Kidney (tissue), 13 donors: ENCODE measurements at regions not wholly inside any gene's neighbourhood (a gene's known extent, or its start where the extent isn't known, plus 50 kb on each side); places are given as distances from the start of the nearest gene placed in this dataset.
A peak's percentile ranks its signal among the peaks of the same experiment; 100 is the strongest.

Experiments used
- DNase-seq, 5 donors: peaks; one replicate each; pipeline ENCODE4 v3.0.0-alpha.2; 2013 to 2020
- FAIRE-seq: peaks from 2 replicates; lab custom pipeline; 2012; peaks lifted over from hg19 to GRCh38; lab: Jason Lieb, UNC
- H3K27ac ChIP-seq, 2 donors: one replicate each; pipeline ENCODE4 v1.7.0; 2013; ENCODE audit warnings: low read depth in 2 of 2, low read length in 2 of 2, inconsistent platforms in 1 of 2
- H3K27me3 ChIP-seq: one replicate; pipeline ENCODE4 v1.7.1; 2013; ENCODE audit warnings: low read length, inconsistent platforms; ENCODE audit not compliant: control insufficient read depth, insufficient read depth
- H3K36me3 ChIP-seq, 3 donors: one replicate each; pipeline versions ENCODE4 v1.7.0 to v1.7.1; 2013; ENCODE audit warnings: low read length in 3 of 3, control low read depth in 1 of 3, inconsistent platforms in 1 of 3; ENCODE audit not compliant: insufficient read depth in 3 of 3, control insufficient read depth in 2 of 3
- H3K4me1 ChIP-seq, 3 donors: one replicate each; pipeline versions ENCODE4 v1.7.0 to v1.7.1; 2013; ENCODE audit warnings: low read length in 3 of 3, inconsistent platforms in 1 of 3, low read depth in 1 of 3; ENCODE audit not compliant: control insufficient read depth in 2 of 3, insufficient read depth in 2 of 3
- H3K4me3 ChIP-seq, 3 donors: one replicate each; pipeline versions ENCODE4 v1.7.0 to v1.8.1; 2013; ENCODE audit warnings: low read length in 3 of 3, control low read depth in 1 of 3, inconsistent platforms in 1 of 3
- H3K9ac ChIP-seq, 3 donors: one replicate each; pipeline versions ENCODE4 v1.7.0 to v1.7.1; 2013; ENCODE audit warnings: low read length in 3 of 3, control low read depth in 1 of 3, inconsistent platforms in 1 of 3
- H3K9me3 ChIP-seq, 3 donors: one replicate each; pipeline versions ENCODE4 v1.7.0 to v1.7.1; 2013; ENCODE audit warnings: low read length in 3 of 3, control low read depth in 1 of 3, inconsistent platforms in 1 of 3; ENCODE audit not compliant: control insufficient read depth in 2 of 3, insufficient read depth in 1 of 3
- CTCF ChIP-seq: IDR thresholded peaks from 3 replicates; pipeline ENCODE4 v1.5.1; 2012; ENCODE audit warnings: mild to moderate bottlenecking, moderate library complexity, borderline replicate concordance; ENCODE audit not compliant: insufficient read depth; ENCODE audit errors: extremely low read depth
- intact Hi-C: fragments of 100-400 bp; cut with DNase I; formaldehyde crosslinking; loops from one replicate; pipeline ENCODE4 v1.11.1; 2022
- donor health status: control.
- donor health status: control.
- donor health status: control.
- donor health status: control.
- donor health status: control.
- donor health status: DM: yes; HTN: yes; CAD: no.
- donor health status: Normal renal cell carcinoma (clear cell type).

- no peaks in the 10 kb centered on the region for H3K4me1 ChIP-seq
- H3K27me3 ChIP-seq = no peaks in the 10 kb centered on the region
- DNase-seq (no peak), FAIRE-seq (no peak)
- H3K9me3 ChIP-seq = no peaks in the 10 kb centered on the region
- no peak overlapping the region for H3K4me3 ChIP-seq
- H3K36me3 ChIP-seq = no peaks in the 10 kb centered on the region
- intact Hi-C loops = no loop called here
- no peak for TF ChIP-seq CTCF
- no peak overlapping the region for H3K27ac ChIP-seq
- no peak overlapping the region for H3K9ac ChIP-seq
These were observed 143.5 kb upstream of the UNC5B start for GRCh38 chr10:71068861-71069271.

DNA sequence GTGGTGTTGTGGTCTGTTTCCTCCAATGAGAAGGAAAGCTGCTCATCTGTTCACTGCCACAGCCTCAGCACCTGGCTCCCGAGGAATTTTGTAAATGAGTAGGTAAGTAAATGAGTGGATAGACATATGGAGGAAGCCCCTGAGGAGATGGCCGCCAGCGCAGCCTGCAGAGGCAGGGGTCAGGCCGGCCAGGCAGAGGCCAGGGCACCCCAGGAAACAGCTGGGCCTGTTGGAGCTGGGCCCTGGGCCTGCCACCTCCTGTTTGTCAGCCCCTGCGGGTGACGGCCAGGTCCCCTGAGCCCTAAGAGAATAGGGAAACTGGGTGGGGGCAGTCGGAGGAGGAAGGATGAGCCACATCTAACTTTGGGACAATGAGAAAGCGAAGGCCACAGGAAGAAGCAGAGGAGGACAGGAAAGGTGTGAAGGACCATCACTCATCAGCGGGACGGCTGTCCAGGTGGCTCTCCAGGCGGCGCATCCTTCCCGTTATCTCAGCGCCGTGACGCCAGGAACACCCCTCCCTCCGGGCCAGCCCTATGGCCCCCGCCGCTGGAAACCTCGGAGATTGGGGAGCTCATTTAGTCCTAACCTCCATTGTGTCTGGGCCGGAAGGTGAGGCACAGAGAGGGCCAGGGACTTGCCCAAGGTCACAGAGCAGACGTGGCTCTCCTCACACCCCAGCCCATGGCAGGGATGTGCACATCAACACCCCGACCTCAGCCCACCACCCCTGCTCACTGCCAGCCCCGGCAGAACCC, 142.3 kb upstream of the UNC5B start:
- DNase-seq = no peak
- FAIRE-seq = no peak
- intact Hi-C loops = no loop called here

GRCh38 chr10:71070741-71071140, 141.6 kb upstream of the UNC5B start:
- FAIRE-seq = no peak
- intact Hi-C loops = no loop called here
- Histone ChIP-seq H3K27me3 (no peaks in the 10 kb centered on the region), H3K9me3 (no peaks in the 10 kb centered on the region), H3K36me3 (no peaks in the 10 kb centered on the region), H3K4me3 (no peak overlapping the region), H3K9ac (no peak overlapping the region), H3K4me1 (no peaks in the 10 kb centered on the region), H3K27ac (no peak overlapping the region)
- no peak for TF ChIP-seq CTCF
- peak in 1 of 5 donors; percentile 50 for DNase-seq

More for the DNA sequence above, 142.3 kb upstream of the UNC5B start:
- H3K27me3 ChIP-seq = no peaks in the 10 kb centered on the region
- no peak overlapping the region for H3K27ac ChIP-seq
- no peaks in the 10 kb centered on the region for H3K4me1 ChIP-seq
- no peak for TF ChIP-seq CTCF
- no peaks in the 10 kb centered on the region for H3K9me3 ChIP-seq
- no peaks in the 10 kb centered on the region for H3K36me3 ChIP-seq
- no peak overlapping the region for H3K9ac ChIP-seq
- no peak overlapping the region for H3K4me3 ChIP-seq
